Cardiac fibroblast (primary cell): ENCODE measurements at regions not wholly inside any gene's neighbourhood (a gene's known extent, or its start where the extent isn't known, plus 50 kb on each side); places are given as distances from the start of the nearest gene placed in this dataset.

Experiments used
- DNase-seq, 2 donors: peaks; one replicate each; pipeline versions ENCODE4 v3.0.0 to v3.0.0-alpha.2; 2010; ENCODE audit warnings: low read depth in 2 of 2
- H3K4me3 ChIP-seq, 2 donors: replicated peaks in 1 of 2; 1 replicate in 1 of 2; 2 replicates in 1 of 2; pipeline ENCODE4 v1.5.1; 2011; ENCODE audit warnings: low read depth in 2 of 2, low read length in 2 of 2, mild to moderate bottlenecking in 2 of 2, moderate library complexity in 1 of 2
- TF ChIP-seq, protein P1 (sequence below): IDR thresholded peaks from one replicate; pipeline ENCODE4 v1.5.1; 2011; ENCODE audit warnings: low read depth, mild to moderate bottlenecking, low read length, inconsistent platforms

DNA sequence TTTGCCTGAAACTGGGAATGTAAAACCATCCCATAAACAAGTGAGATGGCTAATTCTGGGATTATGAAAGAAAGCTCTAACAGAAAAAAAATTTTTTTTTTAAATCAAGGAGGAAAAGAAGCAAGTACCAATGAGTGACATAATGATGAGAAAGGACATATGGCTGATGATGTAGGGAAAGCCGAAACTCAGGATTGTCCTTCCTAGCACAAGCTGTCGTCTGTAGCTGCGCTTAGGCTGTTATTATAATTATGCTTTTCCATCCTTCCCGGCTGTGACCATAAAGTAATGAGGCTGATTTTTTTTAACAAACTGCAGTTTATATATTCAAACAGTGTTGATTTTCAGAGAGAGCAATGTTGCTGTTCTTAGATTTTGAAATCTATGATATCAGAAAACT, 209.8 kb upstream of the NOCT start:
- TF ChIP-seq, protein P1, sequence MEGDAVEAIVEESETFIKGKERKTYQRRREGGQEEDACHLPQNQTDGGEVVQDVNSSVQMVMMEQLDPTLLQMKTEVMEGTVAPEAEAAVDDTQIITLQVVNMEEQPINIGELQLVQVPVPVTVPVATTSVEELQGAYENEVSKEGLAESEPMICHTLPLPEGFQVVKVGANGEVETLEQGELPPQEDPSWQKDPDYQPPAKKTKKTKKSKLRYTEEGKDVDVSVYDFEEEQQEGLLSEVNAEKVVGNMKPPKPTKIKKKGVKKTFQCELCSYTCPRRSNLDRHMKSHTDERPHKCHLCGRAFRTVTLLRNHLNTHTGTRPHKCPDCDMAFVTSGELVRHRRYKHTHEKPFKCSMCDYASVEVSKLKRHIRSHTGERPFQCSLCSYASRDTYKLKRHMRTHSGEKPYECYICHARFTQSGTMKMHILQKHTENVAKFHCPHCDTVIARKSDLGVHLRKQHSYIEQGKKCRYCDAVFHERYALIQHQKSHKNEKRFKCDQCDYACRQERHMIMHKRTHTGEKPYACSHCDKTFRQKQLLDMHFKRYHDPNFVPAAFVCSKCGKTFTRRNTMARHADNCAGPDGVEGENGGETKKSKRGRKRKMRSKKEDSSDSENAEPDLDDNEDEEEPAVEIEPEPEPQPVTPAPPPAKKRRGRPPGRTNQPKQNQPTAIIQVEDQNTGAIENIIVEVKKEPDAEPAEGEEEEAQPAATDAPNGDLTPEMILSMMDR = no peak
- no peak overlapping the region for H3K4me3 ChIP-seq
- no peak for DNase-seq

DNA sequence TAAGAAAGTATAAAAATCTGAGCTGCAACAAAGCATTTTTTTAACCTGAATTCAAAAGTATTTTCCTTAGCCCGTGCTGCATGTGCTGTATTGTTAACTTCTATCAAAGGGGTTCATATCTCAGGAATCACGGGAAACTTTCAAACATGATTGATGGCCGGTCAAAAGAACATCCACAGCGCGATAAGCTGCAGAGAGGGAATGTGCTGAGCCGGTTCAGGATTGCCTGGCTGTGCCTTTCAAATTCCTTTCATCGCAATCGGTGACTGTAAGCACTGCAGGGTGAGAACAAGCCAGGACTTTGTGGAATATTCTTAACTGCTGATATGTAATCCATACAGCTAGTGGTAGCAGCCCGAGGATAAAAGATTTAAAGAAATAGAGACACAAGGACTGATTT, 210.9 kb upstream of the NOCT start:
- H3K4me3 ChIP-seq = no peak overlapping the region
- DNase-seq = no peak
- TF ChIP-seq, protein P1 = no peak

DNA sequence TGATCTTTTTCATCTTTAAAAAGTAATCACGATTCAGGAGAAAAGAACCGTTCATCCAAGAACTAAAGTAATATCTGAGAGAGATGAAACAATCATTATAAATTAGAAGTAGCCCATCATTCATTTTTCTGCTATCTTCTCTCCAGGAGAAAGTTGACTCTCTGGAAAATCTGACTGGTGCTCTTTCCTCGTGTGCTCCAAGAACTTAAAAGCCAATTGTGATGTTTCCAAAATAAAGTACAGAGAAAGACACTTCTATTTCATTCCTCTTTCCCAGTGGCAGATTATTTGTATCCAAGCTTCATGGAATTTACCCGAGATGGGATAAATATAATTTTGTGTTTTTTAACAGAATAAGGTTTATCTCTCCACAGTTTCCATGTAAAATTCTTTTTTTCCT, 212.5 kb upstream of the NOCT start:
- no peak overlapping the region for H3K4me3 ChIP-seq
- no peak for DNase-seq
- TF ChIP-seq, protein P1 = no peak

DNA sequence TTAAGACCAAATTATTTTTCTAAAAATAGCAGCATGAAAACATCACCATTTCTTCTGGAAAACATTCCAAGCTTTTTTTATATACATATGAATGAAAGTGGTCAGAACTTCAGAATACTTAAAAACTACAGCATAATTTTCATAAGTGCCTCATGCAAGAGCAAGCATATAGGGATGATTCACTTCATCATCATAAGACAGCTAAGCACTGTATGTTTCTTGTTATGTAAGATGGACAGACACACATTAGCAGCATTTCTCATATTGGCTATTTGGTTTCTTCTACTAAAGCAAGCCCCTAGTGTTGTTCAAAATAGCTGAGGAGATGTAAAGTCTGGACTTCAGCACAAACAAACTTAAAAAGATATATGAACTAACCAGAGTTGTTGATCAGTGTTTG, 213.1 kb upstream of the NOCT start:
- peak in 1 of 2 donors; percentile 3 for DNase-seq
- TF ChIP-seq, protein P1 = no peak
- H3K4me3 ChIP-seq = no peak overlapping the region

DNA sequence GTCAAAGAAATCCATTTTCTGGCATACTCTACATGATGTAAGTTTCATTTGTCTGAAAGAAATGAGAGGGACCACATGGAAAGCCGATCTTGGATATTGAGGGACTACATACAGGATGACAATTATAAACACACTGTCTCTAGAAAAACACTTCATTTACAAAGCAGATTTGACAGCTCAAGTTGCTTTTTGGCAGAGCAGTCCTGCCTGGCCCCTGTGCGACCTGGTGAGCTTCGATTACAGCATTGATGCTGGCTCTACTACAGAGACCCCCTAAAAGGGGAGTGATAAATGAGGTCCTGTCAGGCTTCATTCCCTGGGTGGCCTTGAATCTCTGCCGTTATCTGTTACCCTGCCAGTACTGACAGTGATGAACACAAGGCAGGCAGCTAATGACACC, 215.2 kb upstream of the NOCT start:
- H3K4me3 ChIP-seq = no peak overlapping the region
- TF ChIP-seq, protein P1 = no peak
- DNase-seq = no peak

DNA sequence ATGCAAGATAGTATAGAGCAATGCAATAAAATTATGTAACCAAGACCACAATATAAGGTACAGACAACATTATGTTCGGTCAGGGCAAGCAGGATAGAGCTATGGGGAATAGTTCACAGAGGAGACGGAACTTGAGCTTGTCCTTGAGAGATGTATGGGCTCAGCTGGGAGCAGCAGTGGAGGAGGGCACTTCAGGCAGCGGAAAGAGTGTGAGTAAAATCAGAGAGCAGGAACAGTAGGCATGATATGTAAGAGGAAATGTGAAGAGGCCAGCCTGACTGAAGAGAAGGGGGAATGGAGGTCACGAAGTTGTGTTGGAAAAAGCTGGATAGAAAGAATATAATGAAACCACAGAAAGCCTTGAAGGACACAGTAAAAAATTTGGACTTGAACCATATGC, 217.2 kb upstream of the NOCT start:
- TF ChIP-seq, protein P1 = no peak
- DNase-seq = no peak
- H3K4me3 ChIP-seq = no peak overlapping the region

DNA sequence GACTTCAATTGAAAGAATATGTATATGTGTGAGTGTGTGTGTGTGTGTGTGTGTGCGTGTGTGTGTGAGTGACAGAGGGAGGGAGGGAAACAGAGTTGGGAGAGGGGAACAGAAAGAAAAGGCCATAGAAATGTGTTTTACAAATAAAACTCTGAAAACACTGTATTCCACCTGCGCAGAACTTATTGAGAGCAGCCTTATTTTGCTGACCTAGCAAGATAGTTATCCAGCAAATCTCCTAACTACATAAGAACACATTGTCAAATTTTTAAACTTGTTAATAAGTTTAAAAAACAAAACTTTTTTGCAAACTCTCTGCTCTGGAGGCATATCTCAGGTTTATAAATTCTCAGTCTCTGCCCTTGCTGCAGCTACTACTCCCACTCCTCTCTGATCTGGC, 217.9 kb upstream of the NOCT start:
- H3K4me3 ChIP-seq = no peak overlapping the region
- TF ChIP-seq, protein P1 = no peak
- no peak for DNase-seq
